OCI-LY3 (cell line): ENCODE measurements at regions not wholly inside any gene's neighbourhood (a gene's known extent, or its start where the extent isn't known, plus 50 kb on each side); places are given as distances from the start of the nearest gene placed in this dataset.

Experiments
- H2AFZ ChIP-seq: fragments of 200-600, 300-600 bp; shearing (Covaris generic); 2 replicates; pipeline ENCODE4 v1.6.0; 2014; ENCODE audit warnings: antibody characterized with exemption, low read depth, low read length
- H3K27ac ChIP-seq: fragments of 200-600, 300-600 bp; sonication (generic); 2 replicates; pipeline ENCODE4 v1.5.1; 2014; ENCODE audit warnings: mild to moderate bottlenecking, low read length, moderate library complexity, mixed read lengths
- H3K27me3 ChIP-seq: fragments of 200-600, 300-600 bp; sonication (generic); 2 replicates; pipeline ENCODE4 v1.6.1; 2014; ENCODE audit warnings: low read depth, low read length, mixed read lengths
- H3K36me3 ChIP-seq: fragments of 200-600, 300-600 bp; sonication (generic); replicated peaks from 2 replicates; pipeline ENCODE3; 2014; ENCODE audit warnings: low read depth, low read length, mixed read lengths
- H3K4me1 ChIP-seq: fragments of 300-600, 200-600 bp; sonication (generic); 2 replicates; pipeline ENCODE4 v1.6.1; 2014; ENCODE audit warnings: low read length, mixed read lengths
- H3K4me2 ChIP-seq: fragments of 200-600, 300-600 bp; sonication (generic); 2 replicates; pipeline ENCODE4 v1.6.1; 2014; ENCODE audit warnings: low read length, mixed read lengths
- H3K4me3 ChIP-seq: fragments of 300-600, 200-600 bp; sonication (generic); 2 replicates; pipeline ENCODE4 v1.5.1; 2014; ENCODE audit warnings: antibody characterized with exemption, mild to moderate bottlenecking, low read length, moderate library complexity
- H3K79me2 ChIP-seq: fragments of 300-600, 200-600 bp; shearing (Covaris generic); 2 replicates; pipeline ENCODE4 v1.6.1; 2014; ENCODE audit warnings: mild to moderate bottlenecking, low read length, mixed read lengths
- H3K9ac ChIP-seq: fragments of 300-600, 200-600 bp; shearing (Covaris generic); 2 replicates; pipeline ENCODE4 v1.6.0; 2014; ENCODE audit warnings: mild to moderate bottlenecking, low read length, moderate library complexity
- H3K9me3 ChIP-seq: fragments of 200-600, 300-600 bp; shearing (Covaris generic); 2 replicates; pipeline ENCODE4 v1.6.1; 2014; ENCODE audit warnings: low read length, mixed read lengths; ENCODE audit not compliant: insufficient read depth
- H4K20me1 ChIP-seq: fragments of 200-600, 300-600 bp; sonication (generic); 2 replicates; pipeline ENCODE4 v1.6.1; 2016; ENCODE audit warnings: low read length, mixed read lengths; ENCODE audit not compliant: insufficient read depth
- EZH2phosphoT487 ChIP-seq: fragments of 200-600 bp; shearing (Covaris generic); IDR thresholded peaks from 2 replicates; pipeline ENCODE4 v1.6.1; 2018; ENCODE audit warnings: antibody characterized with exemption, mixed run types, low read depth
- TF ChIP-seq, protein P1 (sequence below): fragments of 200-600, 300-600 bp; sonication (generic); IDR thresholded peaks from 2 replicates; pipeline ENCODE4 v1.5.1; 2014; ENCODE audit warnings: antibody characterized with exemption, low read length, low read depth

DNA sequence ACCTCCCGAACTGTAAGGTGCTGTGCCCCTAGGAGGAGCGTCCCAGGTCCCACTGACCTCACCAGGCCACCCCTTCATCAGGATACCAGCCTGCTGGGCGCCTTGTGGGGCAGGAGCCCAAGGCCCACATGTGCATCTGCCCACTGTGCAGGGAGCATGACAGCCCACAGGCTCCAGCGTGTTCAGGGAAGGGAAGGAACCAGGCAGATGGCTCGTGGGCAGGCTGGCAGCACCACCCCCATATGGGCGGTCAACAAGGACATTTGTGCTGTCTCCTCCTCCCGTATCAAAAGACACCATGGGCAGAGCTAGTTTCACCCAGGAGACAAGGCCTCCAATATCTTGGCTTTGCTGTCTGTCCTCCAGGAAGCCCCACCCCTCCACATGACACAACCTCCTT lies 85.5 kb upstream of the PPP1R26 start:
- no peaks in the 10 kb centered on the region for H3K27me3 ChIP-seq
- H3K4me3 ChIP-seq = no peak overlapping the region
- no peak overlapping the region for H2AFZ ChIP-seq
- H3K4me2 ChIP-seq = no peak overlapping the region
- H4K20me1 ChIP-seq = no peaks in the 10 kb centered on the region
- H3K9me3 ChIP-seq = no peaks in the 10 kb centered on the region
- H3K79me2 ChIP-seq = no peaks in the 10 kb centered on the region
- no peaks in the 10 kb centered on the region for H3K4me1 ChIP-seq
- no peaks in the 10 kb centered on the region for H3K36me3 ChIP-seq
- H3K9ac ChIP-seq = no peak overlapping the region
- TF ChIP-seq, protein P1, sequence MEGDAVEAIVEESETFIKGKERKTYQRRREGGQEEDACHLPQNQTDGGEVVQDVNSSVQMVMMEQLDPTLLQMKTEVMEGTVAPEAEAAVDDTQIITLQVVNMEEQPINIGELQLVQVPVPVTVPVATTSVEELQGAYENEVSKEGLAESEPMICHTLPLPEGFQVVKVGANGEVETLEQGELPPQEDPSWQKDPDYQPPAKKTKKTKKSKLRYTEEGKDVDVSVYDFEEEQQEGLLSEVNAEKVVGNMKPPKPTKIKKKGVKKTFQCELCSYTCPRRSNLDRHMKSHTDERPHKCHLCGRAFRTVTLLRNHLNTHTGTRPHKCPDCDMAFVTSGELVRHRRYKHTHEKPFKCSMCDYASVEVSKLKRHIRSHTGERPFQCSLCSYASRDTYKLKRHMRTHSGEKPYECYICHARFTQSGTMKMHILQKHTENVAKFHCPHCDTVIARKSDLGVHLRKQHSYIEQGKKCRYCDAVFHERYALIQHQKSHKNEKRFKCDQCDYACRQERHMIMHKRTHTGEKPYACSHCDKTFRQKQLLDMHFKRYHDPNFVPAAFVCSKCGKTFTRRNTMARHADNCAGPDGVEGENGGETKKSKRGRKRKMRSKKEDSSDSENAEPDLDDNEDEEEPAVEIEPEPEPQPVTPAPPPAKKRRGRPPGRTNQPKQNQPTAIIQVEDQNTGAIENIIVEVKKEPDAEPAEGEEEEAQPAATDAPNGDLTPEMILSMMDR = no peak
- TF ChIP-seq EZH2phosphoT487 = no peak
- H3K27ac ChIP-seq = no peak overlapping the region

GRCh38 chr9:135394699-135395645 lies 84.6 kb upstream of the PPP1R26 start:
- Histone ChIP-seq H4K20me1 (no peaks in the 10 kb centered on the region), H2AFZ (no peak overlapping the region), H3K4me3 (no peak overlapping the region), H3K9ac (no peak overlapping the region), H3K4me1 (no peaks in the 10 kb centered on the region), H3K9me3 (no peaks in the 10 kb centered on the region), H3K4me2 (no peak overlapping the region), H3K27ac (no peak overlapping the region), H3K36me3 (no peaks in the 10 kb centered on the region), H3K79me2 (no peaks in the 10 kb centered on the region), H3K27me3 (no peaks in the 10 kb centered on the region)
- no peak for TF ChIP-seq EZH2phosphoT487
- TF ChIP-seq, protein P1 = no peak

GRCh38 chr9:135397142-135397541 lies 82.4 kb upstream of the PPP1R26 start:
- TF ChIP-seq, protein P1 = no peak
- no peak for TF ChIP-seq EZH2phosphoT487
- H3K27me3 ChIP-seq = no peaks in the 10 kb centered on the region

GRCh38 chr9:135399000-135399649 lies 80.5 kb upstream of the PPP1R26 start:
- no peaks in the 10 kb centered on the region for H3K4me1 ChIP-seq
- TF ChIP-seq, protein P1 = no peak
- TF ChIP-seq EZH2phosphoT487 = no peak
- H3K79me2 ChIP-seq = no peaks in the 10 kb centered on the region
- H3K4me2 ChIP-seq = no peak overlapping the region
- H2AFZ ChIP-seq = no peak overlapping the region
- H3K36me3 ChIP-seq = no peaks in the 10 kb centered on the region
- no peaks in the 10 kb centered on the region for H4K20me1 ChIP-seq
- H3K27me3 ChIP-seq = no peaks in the 10 kb centered on the region
- no peaks in the 10 kb centered on the region for H3K9me3 ChIP-seq
- no peak overlapping the region for H3K4me3 ChIP-seq
- H3K27ac ChIP-seq = no peak overlapping the region
- H3K9ac ChIP-seq = no peak overlapping the region

More at GRCh38 chr9:135397142-135397541, 82.4 kb upstream of the PPP1R26 start:
- Histone ChIP-seq H3K9ac (no peak overlapping the region), H3K79me2 (no peaks in the 10 kb centered on the region), H3K9me3 (no peaks in the 10 kb centered on the region), H3K4me1 (no peaks in the 10 kb centered on the region), H3K36me3 (no peaks in the 10 kb centered on the region), H3K27ac (no peak overlapping the region), H2AFZ (no peak overlapping the region), H3K4me2 (no peak overlapping the region), H3K4me3 (no peak overlapping the region), H4K20me1 (no peaks in the 10 kb centered on the region)
